Hematopoietic multipotent progenitor cell treated with erythropoietin and hydrocortisone succinate and interleukin-3 and kit ligand, for 4 days (in vitro differentiated cells): ENCODE measurements at regions not wholly inside any gene's neighbourhood (a gene's known extent, or its start where the extent isn't known, plus 50 kb on each side); places are given as distances from the start of the nearest gene placed in this dataset.

Source experiments
- DNase-seq: peaks from one replicate; pipeline ENCODE4 v3.0.0-alpha.2; 2015

DNA sequence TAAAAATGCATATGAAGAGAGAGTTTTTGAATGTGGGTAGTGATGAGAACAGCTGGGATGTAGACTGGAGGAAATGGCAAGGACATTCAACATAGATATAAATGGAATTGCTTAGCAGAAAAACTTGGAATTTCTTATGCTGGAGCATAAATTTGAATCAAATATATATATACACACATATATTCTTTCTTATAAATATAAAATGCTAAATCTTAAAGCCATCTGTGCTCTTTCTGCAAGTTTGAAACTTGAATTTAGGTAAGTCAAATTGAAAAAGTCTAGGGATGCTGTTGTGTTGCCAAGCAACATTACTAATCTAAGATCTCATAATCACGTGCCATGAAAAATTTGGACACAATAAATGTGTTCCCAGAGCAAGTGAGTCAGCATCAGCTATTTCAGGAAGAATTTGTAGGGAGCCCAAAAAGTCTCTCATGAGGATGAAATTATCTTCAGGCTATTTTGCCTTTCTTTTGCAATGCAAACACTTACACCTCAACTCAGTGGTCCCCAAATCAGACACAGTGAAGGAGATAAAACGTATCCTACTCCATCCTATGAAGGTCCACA is 58.4 kb upstream of the ALDH1A1 start:
- no peak for DNase-seq

DNA sequence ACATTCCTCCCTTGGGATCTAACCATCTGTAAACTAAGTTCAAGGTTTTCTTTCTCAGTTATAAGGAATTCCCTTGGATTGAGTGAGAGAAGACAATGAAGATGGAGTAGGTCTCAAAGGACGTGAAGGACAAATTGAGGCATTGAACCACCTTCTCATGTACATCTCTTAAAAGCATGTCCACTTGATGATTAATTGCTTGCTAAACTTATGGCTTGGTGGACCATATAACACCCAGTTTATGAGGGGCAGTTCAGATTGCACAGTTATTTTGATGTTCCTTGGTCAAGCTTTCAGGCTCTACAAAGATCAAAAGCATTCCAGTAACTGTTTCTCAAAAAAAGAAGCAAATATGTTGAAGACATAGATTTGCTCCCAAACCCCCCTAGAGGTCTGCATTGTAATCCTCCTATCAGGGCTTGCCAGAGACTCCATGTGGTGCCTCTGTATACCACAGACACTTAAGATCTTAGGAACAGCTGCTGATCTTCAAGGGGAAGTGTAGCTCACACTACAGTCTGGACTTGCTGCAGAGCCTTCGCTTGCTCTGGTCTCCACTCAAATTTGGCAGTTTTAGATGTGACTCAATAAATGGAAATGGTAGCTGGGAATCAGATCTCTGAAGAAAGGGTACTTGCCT is 56.9 kb upstream of the ALDH1A1 start:
- peak; percentile 96 for DNase-seq

DNA sequence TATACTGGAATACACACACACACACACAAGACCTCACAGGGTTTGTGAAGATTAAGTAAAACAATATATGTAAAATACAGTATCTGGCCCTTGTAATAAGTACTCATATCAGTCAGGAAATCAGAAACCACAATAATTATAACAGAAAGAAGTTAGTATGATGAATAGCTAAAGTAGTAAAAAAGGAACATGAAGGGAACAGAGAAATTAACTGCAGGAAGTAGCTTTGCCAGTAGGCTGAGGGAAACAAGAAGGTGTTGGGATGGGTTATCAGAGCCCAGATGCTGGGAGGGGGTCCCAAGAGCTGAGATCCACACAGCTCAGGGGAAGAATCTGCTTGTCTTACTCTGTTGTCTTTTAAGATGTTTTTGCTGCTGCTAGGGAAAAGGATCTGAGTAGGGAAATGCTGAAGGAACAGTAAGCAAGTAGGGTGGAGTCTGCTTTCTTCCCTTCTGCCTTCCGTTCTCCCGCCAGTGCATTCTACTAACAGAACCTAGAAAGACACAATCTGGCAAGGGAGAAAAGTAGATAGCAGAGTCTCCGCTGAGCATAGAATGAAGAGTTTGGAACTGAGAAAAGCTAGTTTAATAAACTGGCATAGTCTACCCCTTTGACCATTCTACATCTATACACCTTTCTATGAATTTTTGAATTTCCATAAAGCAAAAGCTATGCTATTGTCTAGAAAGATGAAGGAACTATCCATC is 55.3 kb upstream of the ALDH1A1 start:
- peak; percentile 81 for DNase-seq

DNA sequence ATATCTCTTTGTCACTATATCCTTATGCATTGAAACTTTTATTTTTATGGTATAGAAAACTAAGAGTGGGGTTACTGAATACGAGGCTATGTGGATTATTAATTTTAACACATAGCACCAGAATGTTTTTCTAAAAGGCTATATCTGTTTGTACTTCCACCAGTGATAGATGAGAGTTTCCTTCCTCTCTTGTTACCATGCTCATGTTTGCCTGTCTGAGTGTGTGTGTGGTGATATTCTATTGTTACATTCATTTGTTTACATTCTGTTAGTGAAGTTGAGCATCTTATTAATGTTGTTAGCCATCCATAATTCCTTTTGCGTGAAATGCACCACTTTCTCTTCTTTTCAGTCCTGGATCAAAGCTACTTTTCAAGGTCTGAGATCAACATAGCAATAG is 54.1 kb upstream of the ALDH1A1 start:
- no peak for DNase-seq
